Right lobe of liver (tissue), 4 donors: ENCODE measurements at regions not wholly inside any gene's neighbourhood (a gene's known extent, or its start where the extent isn't known, plus 50 kb on each side); places are given as distances from the start of the nearest gene placed in this dataset.

Source experiments
- POLR2A ChIP-seq: fragments of 450-650 bp; IDR thresholded peaks from one replicate; pipeline ENCODE4 v1.6.1; 2017; ENCODE audit warnings: antibody characterized with exemption, mild to moderate bottlenecking
- TF ChIP-seq, protein P1 (sequence below), 4 donors: fragments of 200-600 bp in 3 of 4; fragments of 450-650 bp in 1 of 4; IDR thresholded peaks; one replicate each; pipeline versions ENCODE4 v1.5.1 to v1.8.0; 2016 to 2022; ENCODE audit warnings: antibody characterized with exemption in 4 of 4, mild to moderate bottlenecking in 2 of 4
- donor health status: DM: no; HTN: no; CAD: no.
- donor health status: DM: no; HTN: no; CAD: no.
- donor health status: DM: no; HTN: yes; CAD: no.

DNA sequence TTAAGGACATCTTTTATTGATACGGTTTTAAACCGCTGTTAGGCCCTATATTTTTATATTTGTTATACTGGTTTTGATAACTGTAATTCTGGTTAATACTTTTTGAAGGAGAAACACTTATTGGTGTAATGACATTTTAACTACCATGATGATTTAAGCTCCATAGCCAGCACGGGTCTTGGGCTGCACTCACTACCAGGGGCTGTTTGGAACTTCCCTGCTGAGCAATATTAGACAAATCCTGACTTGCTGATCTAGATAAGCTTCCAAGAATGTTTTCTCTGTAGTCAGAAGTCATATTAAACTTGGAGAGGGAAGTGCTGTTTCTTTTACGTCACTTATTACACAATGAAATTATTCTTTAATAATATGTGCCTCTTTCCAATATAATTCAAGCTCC lies 540.0 kb upstream of the GRAMD2B start:
- TF ChIP-seq, protein P1, sequence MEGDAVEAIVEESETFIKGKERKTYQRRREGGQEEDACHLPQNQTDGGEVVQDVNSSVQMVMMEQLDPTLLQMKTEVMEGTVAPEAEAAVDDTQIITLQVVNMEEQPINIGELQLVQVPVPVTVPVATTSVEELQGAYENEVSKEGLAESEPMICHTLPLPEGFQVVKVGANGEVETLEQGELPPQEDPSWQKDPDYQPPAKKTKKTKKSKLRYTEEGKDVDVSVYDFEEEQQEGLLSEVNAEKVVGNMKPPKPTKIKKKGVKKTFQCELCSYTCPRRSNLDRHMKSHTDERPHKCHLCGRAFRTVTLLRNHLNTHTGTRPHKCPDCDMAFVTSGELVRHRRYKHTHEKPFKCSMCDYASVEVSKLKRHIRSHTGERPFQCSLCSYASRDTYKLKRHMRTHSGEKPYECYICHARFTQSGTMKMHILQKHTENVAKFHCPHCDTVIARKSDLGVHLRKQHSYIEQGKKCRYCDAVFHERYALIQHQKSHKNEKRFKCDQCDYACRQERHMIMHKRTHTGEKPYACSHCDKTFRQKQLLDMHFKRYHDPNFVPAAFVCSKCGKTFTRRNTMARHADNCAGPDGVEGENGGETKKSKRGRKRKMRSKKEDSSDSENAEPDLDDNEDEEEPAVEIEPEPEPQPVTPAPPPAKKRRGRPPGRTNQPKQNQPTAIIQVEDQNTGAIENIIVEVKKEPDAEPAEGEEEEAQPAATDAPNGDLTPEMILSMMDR (IDR thresholded peaks at IDR 0.05), result no peak
- TF ChIP-seq POLR2A, result no peak
